Uterus (tissue), 3 donors: ENCODE measurements at regions not wholly inside any gene's neighbourhood (a gene's known extent, or its start where the extent isn't known, plus 50 kb on each side); places are given as distances from the start of the nearest gene placed in this dataset.

Source experiments
- DNase-seq, 2 donors: peaks; one replicate each; pipeline ENCODE4 v3.0.0-alpha.2; 2019 to 2020
- H3K27ac ChIP-seq, 2 donors: fragments of 200-600 bp; sonication (generic); 1 replicate in 1 of 2; 2 replicates in 1 of 2; pipeline ENCODE4 v1.5.1; 2016 to 2018
- H3K27me3 ChIP-seq, 2 donors: fragments of 200-600 bp; sonication (generic); one replicate each; pipeline ENCODE4 v1.5.1; 2018 to 2019; ENCODE audit warnings: control low read depth in 1 of 2
- H3K36me3 ChIP-seq, 2 donors: fragments of 200-600 bp; sonication (generic); one replicate each; pipeline ENCODE4 v1.5.1; 2019; ENCODE audit warnings: control low read depth in 1 of 2
- H3K4me1 ChIP-seq, 2 donors: fragments of 200-600 bp; sonication (generic); one replicate each; pipeline ENCODE4 v1.5.1; 2018 to 2019; ENCODE audit warnings: control low read depth in 1 of 2
- H3K4me3 ChIP-seq, 2 donors: fragments of 200-600 bp; sonication (generic); 1 replicate in 1 of 2; 2 replicates in 1 of 2; pipeline ENCODE4 v1.5.1; 2018 to 2019; ENCODE audit warnings: mild to moderate bottlenecking in 1 of 2
- H3K9me3 ChIP-seq, 2 donors: fragments of 200-600 bp; sonication (generic); one replicate each; pipeline ENCODE4 v1.5.1; 2019; ENCODE audit warnings: control low read depth in 1 of 2
- CTCF ChIP-seq, 4 experiments: fragments of 200-600 bp in 2 of 4; fragments of 450-650 bp in 2 of 4; sonication (generic) in 2 of 4; IDR thresholded peaks; one replicate each; pipeline ENCODE4 v1.5.1; 2016 to 2019; ENCODE audit warnings: antibody characterized with exemption in 4 of 4, mild to moderate bottlenecking in 2 of 4, moderate library complexity in 1 of 4
- POLR2A ChIP-seq, 2 donors: fragments of 450-650 bp; IDR thresholded peaks; one replicate each; pipeline ENCODE4 v1.6.1; 2016; ENCODE audit warnings: antibody characterized with exemption in 2 of 2, mild to moderate bottlenecking in 1 of 2, moderate library complexity in 1 of 2
- intact Hi-C: fragments of 100-400 bp; cut with DNase I; formaldehyde crosslinking; loops from one replicate; pipeline ENCODE4 v1.15.1; 2023; ENCODE audit warnings: low total_unique reads
- donor health status: DM: yes; HTN: yes; CAD: no.

GRCh38 chr4:31755751-31756150 lies 1035.6 kb downstream of the PCDH7 start:
- Histone ChIP-seq H3K36me3 (no peaks in the 10 kb centered on the region), H3K9me3 (no peaks in the 10 kb centered on the region), H3K27ac (no peak overlapping the region), H3K4me3 (no peak overlapping the region), H3K27me3 (no peaks in the 10 kb centered on the region), H3K4me1 (no peaks in the 10 kb centered on the region)
- TF ChIP-seq CTCF (IDR thresholded peaks at IDR 0.05) = no peak
- no peak for TF ChIP-seq POLR2A (IDR thresholded peaks at IDR 0.05)
- DNase-seq = no peak
- intact Hi-C loops = no loop called here

DNA sequence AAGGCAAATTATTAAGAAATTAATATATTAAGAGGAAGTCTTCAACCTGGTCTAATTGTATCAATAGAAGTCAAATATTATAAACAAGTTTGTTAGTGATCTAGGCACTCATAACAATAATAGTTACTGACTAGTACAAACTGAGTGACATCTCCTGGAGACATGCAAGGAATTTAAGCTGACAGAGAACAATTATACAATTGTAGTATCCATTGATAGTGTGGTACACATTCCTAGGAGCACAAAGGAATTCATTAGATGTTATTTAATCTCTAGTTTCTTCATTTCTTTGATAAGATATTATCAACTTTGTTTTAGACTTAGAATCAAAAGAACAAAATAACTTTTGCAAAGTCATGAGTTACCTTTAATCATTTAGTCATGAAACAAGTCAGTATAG lies 1048.6 kb downstream of the PCDH7 start:
- no peak overlapping the region for H3K27ac ChIP-seq
- TF ChIP-seq CTCF (IDR thresholded peaks at IDR 0.05) (no peak), POLR2A (IDR thresholded peaks at IDR 0.05) (no peak)
- intact Hi-C loops = no loop called here
- H3K27me3 ChIP-seq = no peaks in the 10 kb centered on the region
- H3K9me3 ChIP-seq = no peaks in the 10 kb centered on the region
- no peaks in the 10 kb centered on the region for H3K4me1 ChIP-seq
- H3K36me3 ChIP-seq = no peaks in the 10 kb centered on the region
- DNase-seq = no peak
- no peak overlapping the region for H3K4me3 ChIP-seq

- intact Hi-C loops = no loop called here
- no peak for DNase-seq
- Histone ChIP-seq H3K4me1 (no peaks in the 10 kb centered on the region), H3K9me3 (no peaks in the 10 kb centered on the region), H3K36me3 (no peaks in the 10 kb centered on the region), H3K4me3 (no peak overlapping the region), H3K27ac (no peak overlapping the region), H3K27me3 (no peaks in the 10 kb centered on the region)
- TF ChIP-seq POLR2A (IDR thresholded peaks at IDR 0.05) (no peak), CTCF (IDR thresholded peaks at IDR 0.05) (no peak)
These were observed 1063.1 kb downstream of the PCDH7 start for GRCh38 chr4:31783311-31783710.

DNA sequence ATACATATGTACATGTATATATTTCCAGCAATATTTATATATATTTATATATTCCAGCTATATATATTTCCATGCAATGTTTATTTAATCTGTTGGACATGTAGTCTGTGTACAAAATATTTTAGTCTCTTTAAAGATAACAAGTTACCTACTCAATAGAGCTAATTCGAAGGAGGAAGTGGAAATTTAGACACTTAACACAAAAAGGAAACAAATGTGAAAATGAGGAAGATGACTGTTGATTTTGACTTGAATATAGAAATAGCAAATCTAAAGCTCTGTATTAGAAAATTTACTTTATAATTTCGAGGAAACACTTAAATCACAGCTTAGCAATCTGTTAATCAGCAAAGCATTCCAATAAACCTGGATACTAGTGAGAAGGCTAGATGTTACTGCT lies 1064.4 kb downstream of the PCDH7 start:
- no peak for TF ChIP-seq CTCF (IDR thresholded peaks at IDR 0.05)
- TF ChIP-seq POLR2A (IDR thresholded peaks at IDR 0.05) = no peak
- Histone ChIP-seq H3K27me3 (no peaks in the 10 kb centered on the region), H3K4me1 (no peaks in the 10 kb centered on the region), H3K4me3 (no peak overlapping the region), H3K27ac (no peak overlapping the region), H3K9me3 (no peaks in the 10 kb centered on the region), H3K36me3 (no peaks in the 10 kb centered on the region)
- DNase-seq = no peak
- intact Hi-C loops = no loop called here

- TF ChIP-seq POLR2A (IDR thresholded peaks at IDR 0.05) = no peak
- TF ChIP-seq CTCF (IDR thresholded peaks at IDR 0.05) = no peak
- no peaks in the 10 kb centered on the region for H3K36me3 ChIP-seq
- no peaks in the 10 kb centered on the region for H3K27me3 ChIP-seq
- intact Hi-C loops = no loop called here
- DNase-seq = no peak
- H3K9me3 ChIP-seq = no peaks in the 10 kb centered on the region
- H3K27ac ChIP-seq = no peak overlapping the region
- no peaks in the 10 kb centered on the region for H3K4me1 ChIP-seq
- no peak overlapping the region for H3K4me3 ChIP-seq
These were observed 1067.5 kb downstream of the PCDH7 start for GRCh38 chr4:31787701-31788100.
